ENCODE measurements at regions not wholly inside any gene's neighbourhood (a gene's known extent, or its start where the extent isn't known, plus 50 kb on each side); places are given as distances from the start of the nearest gene placed in this dataset.

GRCh38 chrX:13374364-13374763, 54.5 kb upstream of the ATXN3L start:
- peaks cover 47% of the 10 kb centered on the region for H3K4me1 ChIP-seq (ENCODE audit: control insufficient read depth, extremely low read depth, insufficient read depth, low read length)
- dilution Hi-C loops (cut with MboI; ENCODE audit: extremely low pct_ligation_motif_present, low sequenced_read_pairs): no loop called here
- H2AFZ ChIP-seq (ENCODE audit: control insufficient read depth, low read length): no peak overlapping the region
- DNase-seq (ENCODE audit: low read depth, low spot score) (no peak), FAIRE-seq (no peak)
- H3K27me3 ChIP-seq (ENCODE audit: control insufficient read depth, extremely low read depth, insufficient read depth, low read length): no peaks in the 10 kb centered on the region
- H3K9me1 ChIP-seq (ENCODE audit: control insufficient read depth, extremely low read depth, insufficient read depth, low read length): no peaks in the 10 kb centered on the region
- H3K9me3 ChIP-seq (ENCODE audit: control insufficient read depth, low read depth, low read length): no peaks in the 10 kb centered on the region
- no peaks in the 10 kb centered on the region for H4K20me1 ChIP-seq (ENCODE audit: control insufficient read depth, extremely low read depth, insufficient read depth, low read length)
- TF ChIP-seq CTCF (optimal IDR thresholded peaks at IDR 0.05 in 1 of 3, IDR thresholded peaks at IDR 0.05 in 1 of 3, conservative IDR thresholded peaks at IDR 0.05 in 1 of 3; ENCODE audit: extremely low read depth in 1 of 3, insufficient read depth in 2 of 3, low read length in 3 of 3): no peak
- no peak for TF ChIP-seq EZH2 (IDR thresholded peaks at IDR 0.05; ENCODE audit: low read length)
- H3K36me3 ChIP-seq (ENCODE audit: control insufficient read depth in 2 of 2, extremely low read depth in 1 of 2, insufficient read depth in 2 of 2, low read length in 2 of 2): no peaks in the 10 kb centered on the region
- H3K27ac ChIP-seq (ENCODE audit: control insufficient read depth, insufficient read depth, low read length): no peak overlapping the region
- no peak overlapping the region for H3K4me3 ChIP-seq (ENCODE audit: control insufficient read depth in 2 of 3, extremely low read depth in 1 of 3, insufficient read depth in 2 of 3, low read depth in 1 of 3, low read length in 3 of 3)
- H3K79me2 ChIP-seq (ENCODE audit: control insufficient read depth, insufficient read depth, low read length): no peaks in the 10 kb centered on the region
- H3K4me2 ChIP-seq (ENCODE audit: control insufficient read depth, extremely low read depth, insufficient read depth, low read depth, low read length): no peak overlapping the region
- H3K9ac ChIP-seq (ENCODE audit: control insufficient read depth, extremely low read depth, insufficient read depth, low read length): no peak overlapping the region

GRCh38 chrX:13373431-13374187, 53.8 kb upstream of the ATXN3L start:
- TF ChIP-seq EZH2 (IDR thresholded peaks at IDR 0.05; ENCODE audit: low read length) (no peak), CTCF (optimal IDR thresholded peaks at IDR 0.05 in 1 of 3, IDR thresholded peaks at IDR 0.05 in 1 of 3, conservative IDR thresholded peaks at IDR 0.05 in 1 of 3; ENCODE audit: extremely low read depth in 1 of 3, insufficient read depth in 2 of 3, low read length in 3 of 3) (no peak)
- Histone ChIP-seq H3K9me3 (ENCODE audit: control insufficient read depth, low read depth, low read length) (no peaks in the 10 kb centered on the region), H3K4me1 (ENCODE audit: control insufficient read depth, extremely low read depth, insufficient read depth, low read length) (peaks cover 47% of the 10 kb centered on the region), H3K9me1 (ENCODE audit: control insufficient read depth, extremely low read depth, insufficient read depth, low read length) (no peaks in the 10 kb centered on the region), H3K4me2 (ENCODE audit: control insufficient read depth, extremely low read depth, insufficient read depth, low read depth, low read length) (peak overlapping the region; percentile 17), H2AFZ (ENCODE audit: control insufficient read depth, low read length) (no peak overlapping the region), H3K4me3 (ENCODE audit: control insufficient read depth in 2 of 3, extremely low read depth in 1 of 3, insufficient read depth in 2 of 3, low read depth in 1 of 3, low read length in 3 of 3) (no peak overlapping the region), H3K9ac (ENCODE audit: control insufficient read depth, extremely low read depth, insufficient read depth, low read length) (no peak overlapping the region), H3K27ac (ENCODE audit: control insufficient read depth, insufficient read depth, low read length) (peak overlapping the region; percentile 27), H4K20me1 (ENCODE audit: control insufficient read depth, extremely low read depth, insufficient read depth, low read length) (no peaks in the 10 kb centered on the region), H3K79me2 (ENCODE audit: control insufficient read depth, insufficient read depth, low read length) (no peaks in the 10 kb centered on the region), H3K36me3 (ENCODE audit: control insufficient read depth in 2 of 2, extremely low read depth in 1 of 2, insufficient read depth in 2 of 2, low read length in 2 of 2) (no peaks in the 10 kb centered on the region), H3K27me3 (ENCODE audit: control insufficient read depth, extremely low read depth, insufficient read depth, low read length) (no peaks in the 10 kb centered on the region)
- DNase-seq (ENCODE audit: low read depth, low spot score): no peak
- dilution Hi-C loops (cut with MboI; ENCODE audit: extremely low pct_ligation_motif_present, low sequenced_read_pairs): no loop called here
- no peak for FAIRE-seq

Measured in keratinocyte (primary cell).